KBM-7 (cell line): ENCODE measurements at regions not wholly inside any gene's neighbourhood (a gene's known extent, or its start where the extent isn't known, plus 50 kb on each side); places are given as distances from the start of the nearest gene placed in this dataset.

ENCODE experiments used
- DNase-seq: peaks from one replicate; pipeline ENCODE4 v3.0.0-alpha.2; 2015
- in situ Hi-C: fragments of 300-500 bp; cut with MboI; formaldehyde crosslinking; loops from 2 replicates; pipeline ENCODE4 v1.14.3; 2020; ENCODE audit warnings: low sequenced_read_pairs, low pct_unique_long_range_greater_than_20kb, mixed read lengths

DNA sequence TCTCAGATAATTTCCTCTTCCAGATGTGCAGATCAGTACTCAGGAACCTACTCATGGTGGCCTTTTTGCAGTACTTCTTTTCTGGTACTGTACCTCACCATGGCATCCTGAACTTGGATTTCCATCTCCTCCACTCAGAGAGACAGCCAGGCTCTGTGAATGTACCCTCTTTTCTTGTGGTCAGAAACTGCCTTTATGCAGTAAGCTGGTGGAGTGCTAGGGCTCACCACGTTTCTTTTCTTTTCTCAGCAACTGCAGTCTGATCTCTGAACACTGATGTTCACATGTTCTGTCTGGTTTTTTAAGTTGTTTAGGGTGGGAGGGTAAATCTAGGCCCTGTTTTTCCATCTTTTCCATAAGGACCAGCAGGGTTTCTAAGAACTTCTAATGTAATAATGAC is 99.8 kb upstream of the NRXN3 start:
- no peak for DNase-seq
- in situ Hi-C loops, result no loop called here

DNA sequence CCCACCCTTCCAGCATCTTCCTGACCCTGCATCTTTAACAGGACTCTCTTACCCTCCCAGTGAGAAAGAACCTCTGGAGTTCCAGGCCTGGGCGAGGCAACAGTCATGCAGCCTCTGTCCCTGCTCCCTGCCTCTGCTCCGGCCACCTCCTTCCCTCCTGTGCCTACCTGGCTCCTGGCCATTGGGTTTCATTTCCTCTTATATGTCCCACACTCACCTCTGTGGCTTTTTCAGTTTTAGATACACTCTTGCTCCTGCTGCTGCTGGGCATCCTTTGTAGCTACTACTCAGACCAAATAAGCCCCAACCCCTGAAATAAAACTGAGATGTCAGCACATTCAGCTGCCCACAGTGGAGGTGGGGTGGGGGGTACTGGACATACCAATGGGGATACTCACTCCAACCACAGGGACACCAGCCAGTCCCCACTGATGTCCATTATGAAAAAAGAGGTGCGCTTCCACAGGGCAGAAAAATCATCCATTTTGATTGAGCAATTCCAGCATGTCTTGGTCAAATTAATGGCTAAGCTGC is 99.1 kb upstream of the NRXN3 start:
- no peak for DNase-seq
- in situ Hi-C loops, result no loop called here

GRCh38 chr14:78073028-78073427 is 97.1 kb upstream of the NRXN3 start:
- in situ Hi-C loops, result no loop called here
- no peak for DNase-seq

- no peak for DNase-seq
- in situ Hi-C loops, result no loop called here
These were observed 95.6 kb upstream of the NRXN3 start for GRCh38 chr14:78074561-78074960.

DNA sequence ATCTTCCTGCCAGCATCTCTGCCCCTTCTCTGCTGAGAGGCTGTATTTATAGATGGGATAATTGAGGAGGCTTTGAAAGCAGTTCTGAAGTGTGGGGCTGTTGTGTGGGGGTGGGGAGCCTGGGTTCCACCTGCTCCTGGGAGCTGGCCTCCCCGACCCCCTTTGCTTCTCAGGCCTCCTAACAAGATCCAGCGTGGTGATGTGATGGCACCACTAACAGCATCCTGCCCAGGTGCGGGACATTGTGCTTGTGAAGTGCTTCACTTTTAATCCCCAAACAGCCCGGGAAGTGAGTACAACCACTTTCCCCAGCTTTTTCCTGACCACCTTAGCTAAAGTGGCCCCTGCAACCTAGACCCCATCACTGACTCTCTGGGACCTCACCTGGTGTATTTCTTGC is 95.1 kb upstream of the NRXN3 start:
- DNase-seq, result no peak
- in situ Hi-C loops, result no loop called here

- in situ Hi-C loops, result no loop called here
- no peak for DNase-seq
These were observed 94.5 kb upstream of the NRXN3 start for GRCh38 chr14:78075555-78076277.

- DNase-seq, result no peak
- in situ Hi-C loops, result no loop called here
These were observed 88.9 kb upstream of the NRXN3 start for GRCh38 chr14:78081245-78081644.

DNA sequence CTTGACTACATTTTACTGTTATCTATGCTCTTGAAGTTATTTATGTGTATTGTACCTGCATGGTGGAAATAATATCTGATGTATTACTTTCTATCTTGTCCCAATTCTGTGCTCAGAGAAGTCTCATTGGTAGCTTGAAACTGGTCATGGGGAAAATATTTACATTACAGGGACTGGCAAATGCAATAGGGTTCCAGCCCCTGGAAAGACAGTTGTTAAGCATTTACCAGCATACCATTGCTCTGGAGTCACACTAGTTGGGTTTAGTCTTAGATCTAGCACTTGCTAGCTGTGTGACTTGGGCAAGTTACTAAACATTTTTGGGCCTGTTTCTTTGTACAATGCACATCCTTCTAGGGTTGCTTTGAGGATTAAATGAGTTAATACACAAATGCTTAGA is 86.3 kb upstream of the NRXN3 start:
- in situ Hi-C loops, result no loop called here
- DNase-seq, result no peak

DNA sequence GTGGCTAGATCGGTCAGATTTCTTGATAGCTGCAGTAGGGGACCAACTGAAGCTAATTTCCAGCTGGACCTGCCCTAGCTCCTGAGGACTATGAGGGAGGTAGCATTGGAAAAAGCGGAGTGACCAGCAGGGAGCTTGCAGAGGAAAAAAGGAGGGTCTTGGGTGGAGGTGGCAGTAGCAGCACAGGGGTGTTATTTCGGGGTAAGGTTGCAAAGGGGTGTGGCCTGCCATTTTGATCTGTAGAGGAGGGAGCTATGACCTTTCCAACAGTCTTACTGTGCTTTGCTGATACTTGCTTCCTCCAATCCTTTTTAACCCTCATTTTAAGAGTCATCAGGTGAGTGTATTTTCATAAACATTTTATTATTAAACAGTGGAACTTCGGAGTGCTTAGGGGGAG is 83.8 kb upstream of the NRXN3 start:
- DNase-seq, result no peak
- in situ Hi-C loops, result no loop called here

GRCh38 chr14:78088916-78089315 is 81.3 kb upstream of the NRXN3 start:
- DNase-seq, result no peak
- in situ Hi-C loops, result no loop called here

GRCh38 chr14:78090864-78091263 is 79.3 kb upstream of the NRXN3 start:
- in situ Hi-C loops, result no loop called here
- DNase-seq, result no peak

- no peak for DNase-seq
- in situ Hi-C loops, result no loop called here
These were observed 78.8 kb upstream of the NRXN3 start for GRCh38 chr14:78091361-78091760.

DNA sequence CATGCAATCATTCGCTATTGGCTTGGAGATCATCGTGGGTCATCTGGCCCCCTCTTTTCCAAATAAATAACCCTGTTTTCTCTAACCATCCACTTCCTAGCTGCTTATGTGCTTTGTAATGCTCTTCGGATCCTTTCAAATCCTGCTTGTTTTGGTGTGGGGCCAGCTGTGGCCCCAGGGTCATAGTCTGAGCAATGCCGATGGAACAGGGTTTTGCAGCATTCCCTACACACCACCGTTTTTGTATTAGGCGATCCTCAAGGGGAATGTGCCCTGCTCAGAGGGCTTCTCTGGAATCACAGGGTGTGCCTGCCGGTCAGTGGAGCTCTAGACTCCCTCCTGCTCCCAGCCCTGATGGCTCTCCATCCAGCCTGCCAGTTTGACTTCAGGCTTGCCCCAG is 78.1 kb upstream of the NRXN3 start:
- DNase-seq, result no peak

GRCh38 chr14:78103271-78103670 is 66.9 kb upstream of the NRXN3 start:
- in situ Hi-C loops, result no loop called here
- no peak for DNase-seq

More for the DNA sequence above, 78.1 kb upstream of the NRXN3 start:
- in situ Hi-C loops, result no loop called here

- in situ Hi-C loops, result no loop called here
- no peak for DNase-seq
These were observed 66.0 kb upstream of the NRXN3 start for GRCh38 chr14:78104160-78104559.

GRCh38 chr14:78104655-78105054 is 65.5 kb upstream of the NRXN3 start:
- in situ Hi-C loops, result no loop called here
- DNase-seq, result peak; percentile 4

- in situ Hi-C loops, result no loop called here
- DNase-seq, result no peak
These were observed 63.8 kb upstream of the NRXN3 start for GRCh38 chr14:78106381-78106780.

- in situ Hi-C loops, result no loop called here
- DNase-seq, result no peak
These were observed 63.0 kb upstream of the NRXN3 start for GRCh38 chr14:78107166-78107565.

- DNase-seq, result no peak
- in situ Hi-C loops, result no loop called here
These were observed 50.7 kb upstream of the NRXN3 start for GRCh38 chr14:78119440-78119839.
